ENCODE measurements at regions not wholly inside any gene's neighbourhood (a gene's known extent, or its start where the extent isn't known, plus 50 kb on each side); places are given as distances from the start of the nearest gene placed in this dataset.

GRCh38 chr7:112540839-112541577 lies 60.2 kb downstream of the LSMEM1 start:
- H3K4me3 ChIP-seq (replicated peaks in 1 of 4; ENCODE audit: control extremely low read depth in 1 of 4, insufficient read depth in 1 of 4, low read depth in 3 of 4, low read length in 4 of 4), result no peak overlapping the region
- TF ChIP-seq EZH2 (IDR thresholded peaks at IDR 0.05; ENCODE audit: low read length, missing control alignments) (no peak), CTCF (conservative IDR thresholded peaks at IDR 0.05 in 1 of 2, IDR thresholded peaks at IDR 0.05 in 1 of 2; ENCODE audit: low read depth in 1 of 2, low read length in 2 of 2) (no peak)
- H3K27ac ChIP-seq (ENCODE audit: insufficient read depth, low read length), result no peak overlapping the region
- H3K27me3 ChIP-seq (ENCODE audit: control insufficient read depth, insufficient read depth, low read length), result no peaks in the 10 kb centered on the region
- H3K36me3 ChIP-seq (ENCODE audit: control insufficient read depth, insufficient read depth, low read length), result no peaks in the 10 kb centered on the region
- no peak overlapping the region for H3K9ac ChIP-seq (ENCODE audit: insufficient read depth, low read length)
- no peak overlapping the region for H2AFZ ChIP-seq (ENCODE audit: low read length)
- no peaks in the 10 kb centered on the region for H3K4me1 ChIP-seq (ENCODE audit: control insufficient read depth, extremely low read depth, insufficient read depth, low read length)
- no peak overlapping the region for H3K4me2 ChIP-seq (ENCODE audit: extremely low read depth, insufficient read depth, low read length)
- no peaks in the 10 kb centered on the region for H3K79me2 ChIP-seq (ENCODE audit: control insufficient read depth, insufficient read depth, low read length)
- peak in 1 of 2 donors; percentile 13 for DNase-seq (ENCODE audit: low read depth in 2 of 2)
- no peaks in the 10 kb centered on the region for H3K9me3 ChIP-seq (ENCODE audit: control insufficient read depth, insufficient read depth, low read depth, low read length)
- no peaks in the 10 kb centered on the region for H4K20me1 ChIP-seq (ENCODE audit: control insufficient read depth, extremely low read depth, insufficient read depth, low read length)

GRCh38 chr7:112546723-112547513 lies 66.1 kb downstream of the LSMEM1 start:
- Histone ChIP-seq H3K4me2 (ENCODE audit: extremely low read depth, insufficient read depth, low read length) (no peak overlapping the region), H3K4me1 (ENCODE audit: control insufficient read depth, extremely low read depth, insufficient read depth, low read length) (no peaks in the 10 kb centered on the region), H3K9me3 (ENCODE audit: control insufficient read depth, insufficient read depth, low read depth, low read length) (no peaks in the 10 kb centered on the region), H4K20me1 (ENCODE audit: control insufficient read depth, extremely low read depth, insufficient read depth, low read length) (no peaks in the 10 kb centered on the region), H3K79me2 (ENCODE audit: control insufficient read depth, insufficient read depth, low read length) (no peaks in the 10 kb centered on the region), H3K27me3 (ENCODE audit: control insufficient read depth, insufficient read depth, low read length) (no peaks in the 10 kb centered on the region), H3K27ac (ENCODE audit: insufficient read depth, low read length) (no peak overlapping the region), H2AFZ (ENCODE audit: low read length) (no peak overlapping the region), H3K9ac (ENCODE audit: insufficient read depth, low read length) (no peak overlapping the region), H3K36me3 (ENCODE audit: control insufficient read depth, insufficient read depth, low read length) (no peaks in the 10 kb centered on the region), H3K4me3 (replicated peaks in 1 of 4; ENCODE audit: control extremely low read depth in 1 of 4, insufficient read depth in 1 of 4, low read depth in 3 of 4, low read length in 4 of 4) (no peak overlapping the region)
- no peak for TF ChIP-seq CTCF (conservative IDR thresholded peaks at IDR 0.05 in 1 of 2, IDR thresholded peaks at IDR 0.05 in 1 of 2; ENCODE audit: low read depth in 1 of 2, low read length in 2 of 2)
- no peak for TF ChIP-seq EZH2 (IDR thresholded peaks at IDR 0.05; ENCODE audit: low read length, missing control alignments)
- no peak for DNase-seq (ENCODE audit: low read depth in 2 of 2)

GRCh38 chr7:112547916-112548315 lies 67.1 kb downstream of the LSMEM1 start:
- Histone ChIP-seq H3K79me2 (ENCODE audit: control insufficient read depth, insufficient read depth, low read length) (no peaks in the 10 kb centered on the region), H3K36me3 (ENCODE audit: control insufficient read depth, insufficient read depth, low read length) (no peaks in the 10 kb centered on the region), H3K27ac (ENCODE audit: insufficient read depth, low read length) (no peak overlapping the region), H3K4me1 (ENCODE audit: control insufficient read depth, extremely low read depth, insufficient read depth, low read length) (no peaks in the 10 kb centered on the region), H2AFZ (ENCODE audit: low read length) (no peak overlapping the region), H3K27me3 (ENCODE audit: control insufficient read depth, insufficient read depth, low read length) (no peaks in the 10 kb centered on the region), H3K9ac (ENCODE audit: insufficient read depth, low read length) (no peak overlapping the region), H3K4me2 (ENCODE audit: extremely low read depth, insufficient read depth, low read length) (no peak overlapping the region), H4K20me1 (ENCODE audit: control insufficient read depth, extremely low read depth, insufficient read depth, low read length) (no peaks in the 10 kb centered on the region), H3K4me3 (replicated peaks in 1 of 4; ENCODE audit: control extremely low read depth in 1 of 4, insufficient read depth in 1 of 4, low read depth in 3 of 4, low read length in 4 of 4) (no peak overlapping the region), H3K9me3 (ENCODE audit: control insufficient read depth, insufficient read depth, low read depth, low read length) (no peaks in the 10 kb centered on the region)
- DNase-seq (ENCODE audit: low read depth in 2 of 2), result peak in 1 of 2 donors; percentile 61
- no peak for TF ChIP-seq CTCF (conservative IDR thresholded peaks at IDR 0.05 in 1 of 2, IDR thresholded peaks at IDR 0.05 in 1 of 2; ENCODE audit: low read depth in 1 of 2, low read length in 2 of 2)
- no peak for TF ChIP-seq EZH2 (IDR thresholded peaks at IDR 0.05; ENCODE audit: low read length, missing control alignments)

Measured in fibroblast of lung (primary cell).